ENCODE measurements at regions not wholly inside any gene's neighbourhood (a gene's known extent, or its start where the extent isn't known, plus 50 kb on each side); places are given as distances from the start of the nearest gene placed in this dataset.

DNA sequence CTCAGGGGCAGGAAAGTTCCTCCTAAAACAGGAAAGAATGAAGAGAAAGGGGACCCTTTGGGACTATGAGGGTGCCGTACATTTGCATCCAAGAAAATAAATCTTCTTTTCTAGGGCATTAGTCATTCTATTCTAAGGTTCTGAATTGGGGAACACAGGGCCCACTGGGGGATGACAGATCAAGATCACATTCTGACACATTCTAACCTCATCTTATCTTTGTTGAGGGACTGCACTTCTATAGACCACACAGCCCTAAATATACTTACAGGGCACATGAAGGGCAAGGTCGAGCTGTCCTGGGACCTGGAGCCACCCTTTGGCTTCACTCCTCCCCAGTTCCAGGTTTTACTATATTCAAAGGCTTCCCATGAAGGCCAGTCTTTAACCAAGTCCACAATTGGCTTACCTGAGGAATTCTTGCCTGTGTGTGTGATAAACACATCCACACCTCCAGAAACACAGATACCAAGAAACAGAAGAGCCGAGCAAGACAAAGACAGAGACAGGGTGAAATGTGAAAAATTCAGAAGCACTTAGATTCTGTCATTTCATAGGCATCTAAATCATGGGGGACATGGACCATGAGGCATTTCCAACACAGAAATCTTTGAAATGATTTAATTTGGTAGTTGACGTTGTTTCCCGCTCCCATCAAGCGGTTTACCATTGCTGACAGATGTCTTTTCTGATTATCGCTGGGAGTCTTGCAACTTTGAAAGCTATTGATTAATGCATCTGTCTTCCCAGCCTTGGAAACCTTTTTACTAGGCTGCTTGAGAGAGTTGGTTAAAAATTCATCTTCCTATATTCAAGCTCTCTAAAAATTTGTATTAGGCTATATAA is 75.8 kb downstream of the CCDC71L start:
- TF ChIP-seq, protein P1, sequence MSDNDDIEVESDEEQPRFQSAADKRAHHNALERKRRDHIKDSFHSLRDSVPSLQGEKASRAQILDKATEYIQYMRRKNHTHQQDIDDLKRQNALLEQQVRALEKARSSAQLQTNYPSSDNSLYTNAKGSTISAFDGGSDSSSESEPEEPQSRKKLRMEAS (IDR thresholded peaks at IDR 0.05), result no peak
- TF ChIP-seq TAF1 (IDR thresholded peaks at IDR 0.05; ENCODE audit: low read depth) (no peak), YY1 (IDR thresholded peaks at IDR 0.05; ENCODE audit: low read depth) (no peak), NFIC (IDR thresholded peaks at IDR 0.05) (no peak), CEBPB (IDR thresholded peaks at IDR 0.05) (no peak)
